ENCODE measurements at regions not wholly inside any gene's neighbourhood (a gene's known extent, or its start where the extent isn't known, plus 50 kb on each side); places are given as distances from the start of the nearest gene placed in this dataset.
"Not testable (repeated sequence)": the region's sequence is repeated elsewhere in the genome, so short reads cannot be mapped to it uniquely, and the experiment has no call there.

GRCh38 chrX:46144566-46144965, 400.7 kb downstream of the ZNF674 start:
- DNase-seq = no peak

GRCh38 chrX:46140272-46140671, 404.9 kb downstream of the ZNF674 start:
- no peak for DNase-seq

GRCh38 chrX:46130247-46130646, 415.0 kb downstream of the ZNF674 start:
- DNase-seq = peak; percentile 0

GRCh38 chrX:46125111-46125510, 420.1 kb downstream of the ZNF674 start:
- no peak for DNase-seq

GRCh38 chrX:46117234-46117633, 428.0 kb downstream of the ZNF674 start:
- peak; percentile 33 for DNase-seq

GRCh38 chrX:46087310-46087709, 457.9 kb downstream of the ZNF674 start:
- not testable (repeated sequence) for DNase-seq

- not testable (repeated sequence) for DNase-seq
These were observed 465.1 kb downstream of the ZNF674 start for GRCh38 chrX:46080121-46080520.

- DNase-seq = no peak
These were observed 472.4 kb downstream of the ZNF674 start for GRCh38 chrX:46072791-46073190.

- DNase-seq = no peak
These were observed 472.8 kb downstream of the ZNF674 start for GRCh38 chrX:46072372-46072771.

- no peak for DNase-seq
These were observed 474.8 kb downstream of the ZNF674 start for GRCh38 chrX:46070421-46070820.

GRCh38 chrX:46059316-46059715, 485.9 kb downstream of the ZNF674 start:
- no peak for DNase-seq

- DNase-seq = no peak
These were observed 500.7 kb downstream of the ZNF674 start for GRCh38 chrX:46044486-46044885.

- no peak for DNase-seq
These were observed 505.2 kb downstream of the ZNF674 start for GRCh38 chrX:46040001-46040400.

- DNase-seq = no peak
These were observed 505.7 kb downstream of the ZNF674 start for GRCh38 chrX:46039526-46039925.

- no peak for DNase-seq
These were observed 508.7 kb downstream of the ZNF674 start for GRCh38 chrX:46036508-46036907.

- no peak for DNase-seq
These were observed 510.4 kb downstream of the ZNF674 start for GRCh38 chrX:46034868-46035267.

GRCh38 chrX:46029777-46030176, 515.4 kb downstream of the ZNF674 start:
- DNase-seq = peak; percentile 95

GRCh38 chrX:46016296-46016695, 528.9 kb downstream of the ZNF674 start:
- DNase-seq = no peak

- no peak for DNase-seq
These were observed 529.6 kb downstream of the ZNF674 start for GRCh38 chrX:46015653-46016052.

GRCh38 chrX:45992402-45993123, 552.7 kb downstream of the ZNF674 start:
- no peak for DNase-seq

- no peak for DNase-seq
These were observed 558.2 kb downstream of the ZNF674 start for GRCh38 chrX:45986971-45987370.

- DNase-seq = no peak
These were observed 559.1 kb downstream of the ZNF674 start for GRCh38 chrX:45986081-45986480.

GRCh38 chrX:45982958-45983727, 562.1 kb downstream of the ZNF674 start:
- not testable (repeated sequence) for DNase-seq

GRCh38 chrX:45980726-45981125, 564.5 kb downstream of the ZNF674 start:
- no peak for DNase-seq
